Fibroblast of villous mesenchyme (primary cell): ENCODE measurements at regions not wholly inside any gene's neighbourhood (a gene's known extent, or its start where the extent isn't known, plus 50 kb on each side); places are given as distances from the start of the nearest gene placed in this dataset.
"Not testable (repeated sequence)": the region's sequence is repeated elsewhere in the genome, so short reads cannot be mapped to it uniquely, and the experiment has no call there.

Source experiments
- DNase-seq: peaks from one replicate; pipeline ENCODE4 v3.0.0-alpha.2; 2010; ENCODE audit warnings: low read depth
- H3K4me3 ChIP-seq: 2 replicates; pipeline ENCODE4 v1.5.1; 2011; ENCODE audit warnings: low read depth, mild to moderate bottlenecking, low read length
- CTCF ChIP-seq: IDR thresholded peaks from 2 replicates; pipeline ENCODE4 v1.5.1; 2012; ENCODE audit warnings: low read depth, mild to moderate bottlenecking, low read length; ENCODE audit not compliant: insufficient read depth

GRCh38 chr3:34155108-34155507 is 356.7 kb downstream of the PDCD6IP start:
- no peak for TF ChIP-seq CTCF

DNA sequence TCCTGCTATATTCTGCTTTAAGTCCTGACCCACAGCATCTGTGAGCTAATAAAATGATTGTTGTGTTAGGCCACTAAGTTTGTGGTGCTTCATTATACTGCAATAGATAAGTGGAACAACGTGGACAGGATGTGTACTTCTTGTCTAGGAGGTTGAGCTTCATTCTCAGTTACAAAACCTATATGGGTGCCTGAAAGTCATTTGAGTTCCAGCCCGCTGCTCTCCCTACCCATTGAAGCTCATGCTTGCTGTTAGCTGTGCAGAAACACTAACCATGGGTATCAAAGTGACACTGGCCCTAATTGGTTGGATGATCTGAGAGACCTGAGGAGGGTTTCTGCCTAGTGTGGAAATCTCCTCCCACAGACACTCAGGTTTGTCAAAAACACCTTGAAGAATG is 357.2 kb downstream of the PDCD6IP start:
- DNase-seq, result no peak
- no peak for TF ChIP-seq CTCF

More at GRCh38 chr3:34155108-34155507, 356.7 kb downstream of the PDCD6IP start:
- no peak overlapping the region for H3K4me3 ChIP-seq
- no peak for DNase-seq

DNA sequence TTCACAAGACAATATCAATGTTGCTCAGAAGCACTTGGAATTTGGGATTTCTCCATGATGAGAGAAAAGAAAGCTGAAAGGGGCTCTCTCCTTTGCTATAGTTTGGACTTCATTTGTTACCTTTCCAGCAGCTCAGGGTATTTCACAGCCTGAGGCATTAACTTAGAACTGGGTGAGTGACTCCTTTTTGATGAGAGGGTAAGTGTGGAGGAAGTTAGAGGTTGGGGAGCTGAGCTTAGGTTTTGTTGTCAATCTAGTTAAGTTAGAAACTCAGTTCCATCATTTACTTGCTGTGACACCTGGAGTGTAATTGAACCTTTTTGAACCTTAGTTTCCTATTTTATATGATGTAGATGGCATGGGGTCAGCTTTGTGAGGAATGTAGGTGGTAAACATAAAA is 359.1 kb downstream of the PDCD6IP start:
- DNase-seq, result no peak
- no peak for TF ChIP-seq CTCF

More for the DNA sequence above, 357.2 kb downstream of the PDCD6IP start:
- H3K4me3 ChIP-seq, result no peak overlapping the region

GRCh38 chr3:34159613-34160420 is 361.4 kb downstream of the PDCD6IP start:
- no peak for DNase-seq

More for the DNA sequence above, 359.1 kb downstream of the PDCD6IP start:
- no peak overlapping the region for H3K4me3 ChIP-seq

DNA sequence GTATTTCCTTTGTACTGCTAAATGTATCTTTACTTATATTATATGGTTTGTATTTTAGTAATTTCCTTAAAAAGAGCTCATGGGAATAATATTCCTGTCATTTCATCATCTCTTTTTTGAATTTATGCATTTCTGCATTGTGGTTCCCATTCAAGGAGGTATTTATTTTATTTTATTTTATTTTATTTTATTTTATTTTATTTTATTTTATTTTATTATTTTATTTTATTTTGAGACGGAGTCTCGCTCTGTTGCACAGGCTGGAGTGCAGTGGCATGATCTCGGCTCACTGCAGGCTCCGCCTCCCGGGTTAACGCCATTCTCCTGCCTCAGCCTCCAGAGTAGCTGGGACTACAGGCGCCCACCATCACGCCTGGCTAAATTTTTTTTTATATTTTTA is 371.2 kb downstream of the PDCD6IP start:
- H3K4me3 ChIP-seq, DNase-seq: not testable (repeated sequence)

More at GRCh38 chr3:34159613-34160420, 361.4 kb downstream of the PDCD6IP start:
- TF ChIP-seq CTCF, result no peak
- no peak overlapping the region for H3K4me3 ChIP-seq

DNA sequence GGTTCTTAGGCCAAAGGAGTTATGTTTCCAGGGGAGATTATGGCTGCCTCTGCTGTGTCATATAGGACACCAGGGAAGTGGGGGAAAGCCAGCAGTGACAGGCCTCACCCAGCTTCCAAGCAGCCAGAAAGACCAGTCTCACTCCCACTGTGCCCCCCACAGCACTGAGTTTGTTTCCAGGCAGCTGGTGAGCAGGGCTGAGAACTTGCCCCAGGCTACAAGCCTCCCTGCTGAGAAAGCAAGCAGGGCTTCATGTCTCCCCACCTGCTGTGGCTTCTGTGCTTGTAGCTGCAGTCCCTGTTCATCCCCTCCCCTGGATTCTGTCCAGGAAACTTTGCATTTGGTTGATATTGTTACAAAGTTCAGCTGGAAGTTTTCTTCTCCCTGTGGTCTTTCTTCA is 376.3 kb downstream of the PDCD6IP start:
- no peak for DNase-seq
- no peak for TF ChIP-seq CTCF
- H3K4me3 ChIP-seq, result no peak overlapping the region

- no peak overlapping the region for H3K4me3 ChIP-seq
- TF ChIP-seq CTCF, result no peak
- DNase-seq, result no peak
These were observed 377.3 kb downstream of the PDCD6IP start for GRCh38 chr3:34175636-34176176.
